ENCODE measurements at regions not wholly inside any gene's neighbourhood (a gene's known extent, or its start where the extent isn't known, plus 50 kb on each side); places are given as distances from the start of the nearest gene placed in this dataset.

DNA sequence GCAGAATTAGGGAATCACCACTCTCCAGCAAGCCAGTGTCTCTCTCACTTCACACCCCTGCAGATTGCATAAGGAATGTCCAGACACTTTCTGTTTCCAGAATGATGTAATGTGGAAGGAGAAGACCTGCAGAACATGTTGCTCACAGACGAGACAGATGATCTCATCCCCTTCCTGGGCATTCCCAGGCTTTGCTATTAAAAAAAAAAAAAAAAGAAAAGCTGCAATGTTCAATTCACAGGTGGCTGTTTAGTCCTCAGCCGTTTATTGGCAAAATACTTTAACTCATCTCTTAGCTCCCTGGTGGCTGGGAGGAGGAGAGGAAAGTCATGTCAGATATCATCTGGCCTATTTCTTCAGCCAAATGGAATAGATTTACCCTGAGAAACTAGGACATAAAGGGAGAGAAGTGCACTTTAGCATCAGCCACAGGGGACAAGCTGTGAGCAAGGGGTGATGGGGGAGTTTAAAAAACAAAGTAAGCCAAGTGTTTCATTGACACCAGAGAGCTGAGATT, 95.9 kb upstream of the TNC start:
- no peak for TF ChIP-seq CTCF (IDR thresholded peaks at IDR 0.05; ENCODE audit: unreplicated experiment)
- no peak overlapping the region for H3K27ac Mint-ChIP-seq

GRCh38 chr9:115216873-115217272, 98.9 kb upstream of the TNC start:
- Mint-ChIP-seq H3K4me3 (ENCODE audit: low read depth) (no peak overlapping the region), H3K27me3 (peaks cover 9% of the 10 kb centered on the region), H3K9me3 (ENCODE audit: low read depth) (no peaks in the 10 kb centered on the region), H3K27ac (no peak overlapping the region), H3K36me3 (ENCODE audit: insufficient read depth) (no peaks in the 10 kb centered on the region), H3K4me1 (ENCODE audit: low read depth) (peaks cover 2% of the 10 kb centered on the region)
- no peak for DNase-seq (ENCODE audit: low spot score, unreplicated experiment)
- no peak for TF ChIP-seq CTCF (IDR thresholded peaks at IDR 0.05; ENCODE audit: unreplicated experiment)

More for the DNA sequence above, 95.9 kb upstream of the TNC start:
- Mint-ChIP-seq H3K4me1 (ENCODE audit: low read depth) (peaks cover 6% of the 10 kb centered on the region), H3K4me3 (ENCODE audit: low read depth) (no peak overlapping the region), H3K27me3 (peaks cover 9% of the 10 kb centered on the region), H3K9me3 (ENCODE audit: low read depth) (no peaks in the 10 kb centered on the region), H3K36me3 (ENCODE audit: insufficient read depth) (no peaks in the 10 kb centered on the region)
- DNase-seq (ENCODE audit: low spot score, unreplicated experiment) = no peak

DNA sequence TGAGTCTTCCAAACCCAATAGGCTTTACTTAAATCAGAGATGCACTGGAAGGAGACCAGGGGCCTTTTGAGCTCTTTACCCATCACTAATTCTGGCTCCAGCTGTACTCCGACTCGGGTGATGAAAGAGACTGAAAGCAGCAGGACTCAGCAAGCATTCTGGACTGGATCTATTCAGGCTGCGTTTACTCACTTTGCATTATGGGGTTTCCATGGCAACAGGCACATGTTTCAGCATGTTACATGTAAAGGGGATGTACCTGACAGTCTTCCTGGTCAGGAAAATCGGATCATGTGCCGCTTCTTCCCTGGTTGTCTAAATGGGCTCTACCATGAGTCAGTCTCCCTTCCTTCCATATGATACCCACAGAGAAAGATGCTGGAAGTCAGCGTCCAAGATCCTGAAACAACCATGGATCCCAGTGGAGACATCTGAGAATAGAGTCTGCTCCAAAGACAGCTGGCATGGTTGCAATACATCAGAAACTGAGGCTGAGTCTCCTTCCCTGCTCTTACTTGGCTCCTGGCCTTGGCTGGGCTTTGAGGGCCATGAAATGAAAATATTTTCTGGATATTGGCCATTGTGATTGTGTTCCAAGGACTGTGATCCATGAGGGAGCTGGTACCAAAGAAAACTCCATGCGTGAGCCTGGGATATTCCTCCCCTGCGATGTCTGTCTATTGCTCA, 102.5 kb upstream of the TNC start:
- H3K27ac Mint-ChIP-seq = no peak overlapping the region
- no peaks in the 10 kb centered on the region for H3K4me1 Mint-ChIP-seq (ENCODE audit: low read depth)
- TF ChIP-seq CTCF (IDR thresholded peaks at IDR 0.05; ENCODE audit: unreplicated experiment) = no peak
- H3K4me3 Mint-ChIP-seq (ENCODE audit: low read depth) = no peak overlapping the region
- H3K9me3 Mint-ChIP-seq (ENCODE audit: low read depth) = no peaks in the 10 kb centered on the region
- no peak for DNase-seq (ENCODE audit: low spot score, unreplicated experiment)
- H3K36me3 Mint-ChIP-seq (ENCODE audit: insufficient read depth) = no peaks in the 10 kb centered on the region
- no peaks in the 10 kb centered on the region for H3K27me3 Mint-ChIP-seq

GRCh38 chr9:115223471-115223870, 105.5 kb upstream of the TNC start:
- TF ChIP-seq CTCF (IDR thresholded peaks at IDR 0.05; ENCODE audit: unreplicated experiment) = no peak
- H3K9me3 Mint-ChIP-seq (ENCODE audit: low read depth) = no peaks in the 10 kb centered on the region
- H3K4me1 Mint-ChIP-seq (ENCODE audit: low read depth) = no peaks in the 10 kb centered on the region
- H3K4me3 Mint-ChIP-seq (ENCODE audit: low read depth) = no peak overlapping the region
- no peaks in the 10 kb centered on the region for H3K36me3 Mint-ChIP-seq (ENCODE audit: insufficient read depth)
- H3K27me3 Mint-ChIP-seq = no peaks in the 10 kb centered on the region
- H3K27ac Mint-ChIP-seq = no peak overlapping the region
- DNase-seq (ENCODE audit: low spot score, unreplicated experiment) = no peak

- TF ChIP-seq CTCF (IDR thresholded peaks at IDR 0.05; ENCODE audit: unreplicated experiment) = no peak
- Mint-ChIP-seq H3K4me1 (ENCODE audit: low read depth) (no peaks in the 10 kb centered on the region), H3K27me3 (no peaks in the 10 kb centered on the region), H3K9me3 (ENCODE audit: low read depth) (no peaks in the 10 kb centered on the region), H3K4me3 (ENCODE audit: low read depth) (no peak overlapping the region), H3K36me3 (ENCODE audit: insufficient read depth) (no peaks in the 10 kb centered on the region), H3K27ac (no peak overlapping the region)
- DNase-seq (ENCODE audit: low spot score, unreplicated experiment) = no peak
Observed at GRCh38 chr9:115225459-115226116, 107.6 kb upstream of the TNC start.
